ENCODE measurements at regions not wholly inside any gene's neighbourhood (a gene's known extent, or its start where the extent isn't known, plus 50 kb on each side); places are given as distances from the start of the nearest gene placed in this dataset.

DNA sequence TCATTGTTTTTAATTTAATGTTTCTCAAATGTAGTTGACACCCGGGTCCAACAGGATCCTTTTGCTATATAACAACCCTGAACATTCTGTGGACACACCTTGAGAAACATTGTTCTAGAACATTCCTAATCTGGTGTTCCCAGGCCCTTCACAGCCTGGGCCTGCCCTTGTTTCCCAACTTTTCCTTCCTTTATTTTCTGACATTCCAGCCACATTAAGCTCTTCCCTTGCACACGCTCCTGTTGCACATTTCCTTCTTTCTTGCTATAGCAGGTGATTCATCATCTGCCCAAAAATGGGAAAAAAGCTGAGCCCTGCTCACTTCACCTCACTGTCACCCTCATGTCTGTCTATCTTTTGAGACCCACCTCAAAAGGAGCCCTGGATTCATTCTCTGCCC, 67.9 kb upstream of the MARCHF10 start:
- Mint-ChIP-seq H3K27me3 (peaks cover 16% of the 10 kb centered on the region), H3K36me3 (no peaks in the 10 kb centered on the region), H3K4me3 (no peak overlapping the region), H3K27ac (no peak overlapping the region), H3K9me3 (no peaks in the 10 kb centered on the region), H3K4me1 (ENCODE audit: low read depth) (no peaks in the 10 kb centered on the region)
- ChIA-PET POLR2A (no interaction called here), CTCF (interaction anchor here (0.6 kb wide), 1 partner anchor 138 kb away, joined by 4 read pairs; no protein-coding TSS in a partner anchor)
- intact Hi-C loops (cut with micrococcal nuclease) = no loop called here
- DNase-seq = no peak

- Mint-ChIP-seq H3K9me3 (no peaks in the 10 kb centered on the region), H3K4me1 (ENCODE audit: low read depth) (no peaks in the 10 kb centered on the region), H3K27ac (no peak overlapping the region), H3K4me3 (no peak overlapping the region), H3K27me3 (peaks cover 16% of the 10 kb centered on the region), H3K36me3 (no peaks in the 10 kb centered on the region)
- DNase-seq = no peak
- POLR2A ChIA-PET = no interaction called here
- CTCF ChIA-PET = interaction anchor here (0.6 kb wide), 1 partner anchor 137 kb away, joined by 4 read pairs; no protein-coding TSS in a partner anchor
- intact Hi-C loops (cut with micrococcal nuclease) = no loop called here
These were observed 67.2 kb upstream of the MARCHF10 start for GRCh38 chr17:62875296-62875695.

DNA sequence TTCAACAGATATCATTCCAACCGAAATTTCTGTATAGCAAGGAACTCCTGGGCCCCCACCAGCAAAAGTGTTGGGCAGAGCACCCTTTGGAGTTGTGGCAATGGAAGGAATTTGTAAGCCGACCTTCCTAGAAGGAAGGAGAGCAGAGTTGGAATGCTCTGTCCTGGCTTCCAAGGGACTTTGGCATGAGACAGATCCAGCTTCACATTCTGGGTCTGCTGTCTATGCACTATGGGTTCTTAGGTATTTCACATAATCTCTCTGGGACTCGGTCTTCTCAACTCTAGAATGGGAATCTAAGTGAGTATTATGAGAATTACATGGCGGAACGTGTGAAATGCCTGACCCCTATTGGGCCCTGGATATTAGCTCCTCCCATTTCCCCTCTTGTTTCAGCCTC, 63.2 kb upstream of the MARCHF10 start:
- Mint-ChIP-seq H3K4me1 (ENCODE audit: low read depth) (no peaks in the 10 kb centered on the region), H3K9me3 (no peaks in the 10 kb centered on the region), H3K27me3 (peaks cover 11% of the 10 kb centered on the region), H3K27ac (no peak overlapping the region), H3K4me3 (no peak overlapping the region), H3K36me3 (no peaks in the 10 kb centered on the region)
- ChIA-PET POLR2A (no interaction called here), CTCF (no interaction called here)
- no peak for DNase-seq
- intact Hi-C loops (cut with micrococcal nuclease) = no loop called here

DNA sequence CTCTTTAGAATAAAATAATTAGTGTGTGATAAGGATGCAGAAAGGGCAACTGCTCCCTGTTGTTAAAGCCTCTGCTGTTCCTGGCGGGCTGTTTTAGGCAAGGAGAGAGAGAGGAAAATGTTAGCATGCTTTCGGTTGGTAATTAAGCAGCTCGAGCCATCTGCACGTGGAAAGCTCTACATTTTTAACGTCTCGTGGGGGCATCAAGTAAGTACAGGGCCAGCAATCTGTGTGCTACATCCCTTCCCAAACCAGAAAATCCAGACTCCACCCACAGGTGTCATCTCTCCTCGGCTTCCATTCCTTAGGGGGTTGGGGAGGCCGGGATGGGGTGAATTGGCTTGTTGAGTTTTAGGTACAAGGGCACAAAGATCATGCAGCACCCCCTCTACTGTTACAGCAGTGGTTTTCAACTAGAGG, 62.4 kb upstream of the MARCHF10 start:
- Mint-ChIP-seq H3K27me3 (peaks cover 11% of the 10 kb centered on the region), H3K27ac (no peak overlapping the region), H3K9me3 (no peaks in the 10 kb centered on the region), H3K36me3 (no peaks in the 10 kb centered on the region), H3K4me3 (no peak overlapping the region), H3K4me1 (ENCODE audit: low read depth) (no peaks in the 10 kb centered on the region)
- ChIA-PET CTCF (no interaction called here), POLR2A (no interaction called here)
- intact Hi-C loops (cut with micrococcal nuclease) = no loop called here
- DNase-seq = no peak

DNA sequence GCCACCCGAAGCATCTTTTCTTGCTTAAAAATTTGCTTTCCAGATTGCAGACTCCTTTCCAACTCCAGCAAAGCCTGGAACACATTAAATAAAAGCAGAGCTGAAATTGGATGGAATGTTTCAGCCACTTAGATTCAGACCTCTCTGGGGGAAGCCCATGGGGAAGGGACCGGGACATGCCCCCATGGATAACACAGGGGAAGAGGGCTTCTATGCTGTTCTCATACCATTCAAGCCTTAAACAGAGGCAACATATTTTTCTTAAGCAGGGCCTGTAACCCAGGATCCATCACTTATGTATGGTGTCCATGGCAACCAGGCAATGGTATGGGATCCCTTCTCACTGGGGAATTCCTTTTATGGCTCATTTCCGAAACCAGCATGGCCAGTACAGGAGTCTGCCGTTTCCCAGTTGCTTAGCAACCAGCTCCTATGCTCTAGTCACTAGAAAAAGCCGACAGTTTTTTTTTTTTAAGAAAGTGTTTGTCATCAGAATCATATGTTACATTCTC, 62.0 kb upstream of the MARCHF10 start:
- CTCF ChIA-PET = no interaction called here
- Mint-ChIP-seq H3K27me3 (peaks cover 9% of the 10 kb centered on the region), H3K36me3 (no peaks in the 10 kb centered on the region), H3K27ac (no peak overlapping the region), H3K4me3 (no peak overlapping the region), H3K4me1 (ENCODE audit: low read depth) (no peaks in the 10 kb centered on the region), H3K9me3 (no peaks in the 10 kb centered on the region)
- POLR2A ChIA-PET = no interaction called here
- no peak for DNase-seq
- intact Hi-C loops (cut with micrococcal nuclease) = no loop called here

DNA sequence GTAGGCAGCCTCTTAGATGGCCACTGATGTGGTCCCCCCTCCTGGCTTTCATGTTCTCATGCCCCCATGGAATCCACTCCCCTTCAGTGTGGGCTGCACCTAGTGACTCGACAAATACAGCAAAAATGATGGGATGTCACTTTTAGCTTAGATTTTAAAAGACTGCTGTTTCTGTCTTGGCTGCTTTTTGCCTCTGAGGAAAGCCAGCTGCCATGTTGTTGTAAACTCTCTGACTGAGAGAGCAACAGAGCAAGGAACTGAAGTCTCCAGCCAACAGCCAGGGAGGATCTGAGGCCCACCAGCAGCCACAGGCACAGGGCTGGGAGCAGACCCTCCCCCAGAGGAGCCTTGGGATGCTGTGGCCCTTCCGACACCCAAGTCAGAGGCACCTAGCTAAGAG, 60.6 kb upstream of the MARCHF10 start:
- Mint-ChIP-seq H3K27me3 (peaks cover 7% of the 10 kb centered on the region), H3K36me3 (no peaks in the 10 kb centered on the region), H3K4me1 (ENCODE audit: low read depth) (no peaks in the 10 kb centered on the region), H3K9me3 (no peaks in the 10 kb centered on the region), H3K27ac (no peak overlapping the region), H3K4me3 (no peak overlapping the region)
- intact Hi-C loops (cut with micrococcal nuclease) = no loop called here
- no peak for DNase-seq
- CTCF ChIA-PET = no interaction called here
- POLR2A ChIA-PET = no interaction called here

- H3K9me3 Mint-ChIP-seq = no peaks in the 10 kb centered on the region
- intact Hi-C loops (cut with micrococcal nuclease) = no loop called here
- no peak overlapping the region for H3K4me3 Mint-ChIP-seq
- no peaks in the 10 kb centered on the region for H3K36me3 Mint-ChIP-seq
- no peak for DNase-seq
- H3K27me3 Mint-ChIP-seq = peaks cover 7% of the 10 kb centered on the region
- POLR2A ChIA-PET = no interaction called here
- CTCF ChIA-PET = no interaction called here
- H3K27ac Mint-ChIP-seq = no peak overlapping the region
- H3K4me1 Mint-ChIP-seq (ENCODE audit: low read depth) = no peaks in the 10 kb centered on the region
These were observed 59.9 kb upstream of the MARCHF10 start for GRCh38 chr17:62868008-62868407.

DNA sequence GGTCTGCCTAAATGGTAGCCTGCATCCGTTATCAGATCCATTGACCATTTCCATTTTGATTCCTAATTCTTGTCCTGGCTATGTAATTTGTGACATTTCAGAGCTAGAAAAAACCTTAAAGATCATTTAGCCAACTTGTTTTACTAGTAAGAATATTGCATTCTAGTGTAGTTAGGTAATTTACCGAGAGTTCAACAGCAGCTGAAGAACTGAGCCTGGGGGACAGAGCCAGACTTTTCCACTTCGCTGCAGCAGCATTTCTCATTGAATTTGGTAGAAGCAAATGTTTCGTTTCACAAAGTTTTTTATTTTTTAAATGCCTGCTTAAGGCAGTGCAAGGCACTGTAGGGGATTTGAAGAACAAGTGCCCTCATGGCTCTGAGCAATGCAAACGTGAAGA, 59.2 kb upstream of the MARCHF10 start:
- no peaks in the 10 kb centered on the region for H3K36me3 Mint-ChIP-seq

GRCh38 chr17:62866471-62866870, 58.4 kb upstream of the MARCHF10 start:
- Mint-ChIP-seq H3K27ac (no peak overlapping the region), H3K27me3 (peaks cover 7% of the 10 kb centered on the region), H3K4me3 (no peak overlapping the region), H3K4me1 (ENCODE audit: low read depth) (no peaks in the 10 kb centered on the region), H3K36me3 (no peaks in the 10 kb centered on the region), H3K9me3 (no peaks in the 10 kb centered on the region)
- ChIA-PET CTCF (no interaction called here), POLR2A (no interaction called here)
- DNase-seq = no peak
- intact Hi-C loops (cut with micrococcal nuclease) = no loop called here

More for the DNA sequence above, 59.2 kb upstream of the MARCHF10 start:
- H3K4me3 Mint-ChIP-seq = no peak overlapping the region
- ChIA-PET CTCF (no interaction called here), POLR2A (no interaction called here)
- H3K27ac Mint-ChIP-seq = no peak overlapping the region
- H3K4me1 Mint-ChIP-seq (ENCODE audit: low read depth) = no peaks in the 10 kb centered on the region
- H3K27me3 Mint-ChIP-seq = peaks cover 7% of the 10 kb centered on the region
- no peak for DNase-seq
- intact Hi-C loops (cut with micrococcal nuclease) = no loop called here
- H3K9me3 Mint-ChIP-seq = no peaks in the 10 kb centered on the region

- Mint-ChIP-seq H3K27ac (no peak overlapping the region), H3K9me3 (no peaks in the 10 kb centered on the region), H3K36me3 (no peaks in the 10 kb centered on the region), H3K27me3 (peaks cover 7% of the 10 kb centered on the region), H3K4me1 (ENCODE audit: low read depth) (no peaks in the 10 kb centered on the region), H3K4me3 (no peak overlapping the region)
- CTCF ChIA-PET = no interaction called here
- DNase-seq = no peak
- intact Hi-C loops (cut with micrococcal nuclease) = no loop called here
- POLR2A ChIA-PET = no interaction called here
These were observed 57.5 kb upstream of the MARCHF10 start for GRCh38 chr17:62865586-62865985.

DNA sequence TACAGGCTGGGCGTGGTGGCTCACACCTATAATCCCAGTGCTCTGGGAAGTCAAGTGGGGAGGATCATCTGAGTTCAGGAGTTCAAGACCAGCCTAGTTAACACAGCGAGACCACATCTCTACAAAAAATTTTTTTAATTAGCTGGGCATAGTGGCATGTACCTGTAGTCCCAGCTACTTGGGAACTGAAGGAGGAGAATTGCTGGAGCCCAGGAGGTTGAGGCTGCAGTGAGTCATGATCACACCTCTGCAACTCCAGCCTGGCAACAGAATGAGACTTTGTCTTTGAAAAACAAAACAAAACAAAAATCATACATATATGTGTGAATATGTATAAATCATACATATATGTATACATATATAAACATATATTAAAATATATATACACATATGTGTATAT, 54.1 kb upstream of the MARCHF10 start:
- H3K9me3 Mint-ChIP-seq = no peaks in the 10 kb centered on the region

DNA sequence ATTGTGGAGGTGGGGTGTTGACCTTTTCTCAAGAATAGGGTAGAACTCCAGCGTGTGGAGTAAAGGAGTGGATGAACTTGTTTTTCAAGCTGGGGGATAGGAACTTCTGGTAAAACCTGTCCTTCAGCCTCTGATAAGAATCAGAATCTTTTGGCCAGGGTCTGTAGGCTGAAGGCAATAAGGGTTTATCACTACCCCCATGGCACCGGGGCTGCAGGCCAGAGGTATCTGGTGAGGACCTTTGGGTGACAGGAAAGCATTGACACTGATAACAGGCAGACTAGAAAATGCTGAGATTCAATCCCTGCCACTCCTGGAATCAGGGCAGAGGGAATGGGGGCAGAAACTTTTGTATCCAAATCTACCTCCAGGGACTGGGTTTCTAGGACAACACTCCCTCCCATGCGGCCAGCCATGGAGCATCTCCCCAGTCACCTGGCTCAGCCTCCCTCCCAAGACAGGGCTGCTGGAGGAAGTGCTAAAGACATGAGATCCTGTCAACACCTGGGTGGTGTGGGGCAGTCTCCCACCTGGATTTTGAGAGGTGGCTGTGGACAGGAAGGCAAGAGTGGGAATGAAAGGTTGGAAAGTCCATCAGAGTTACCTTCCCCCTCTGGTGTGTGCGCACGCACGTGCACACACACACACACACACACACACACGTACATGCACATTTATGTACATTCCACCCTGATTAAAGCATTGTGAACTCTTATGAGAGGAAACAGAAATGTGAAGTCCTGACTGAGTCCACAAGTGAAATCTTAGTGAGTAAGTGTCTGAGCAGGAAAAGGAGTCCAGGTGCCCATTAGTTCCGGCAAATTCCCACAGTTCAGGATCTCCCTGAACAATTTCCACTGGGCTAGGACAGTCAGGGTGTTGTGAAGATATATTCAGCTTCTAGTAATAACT, 53.1 kb upstream of the MARCHF10 start:
- CTCF ChIA-PET = no interaction called here
- H3K27ac Mint-ChIP-seq = no peak overlapping the region

More for the DNA sequence above, 54.1 kb upstream of the MARCHF10 start:
- no peaks in the 10 kb centered on the region for H3K36me3 Mint-ChIP-seq
- ChIA-PET CTCF (interaction anchor here (0.7 kb wide), 1 partner anchor 176 kb away, joined by 3 read pairs; no protein-coding TSS in a partner anchor), POLR2A (no interaction called here)
- no peak for DNase-seq
- intact Hi-C loops (cut with micrococcal nuclease) = no loop called here
- no peaks in the 10 kb centered on the region for H3K4me1 Mint-ChIP-seq (ENCODE audit: low read depth)
- H3K27ac Mint-ChIP-seq = no peak overlapping the region
- no peak overlapping the region for H3K4me3 Mint-ChIP-seq
- H3K27me3 Mint-ChIP-seq = peaks cover 8% of the 10 kb centered on the region

DNA sequence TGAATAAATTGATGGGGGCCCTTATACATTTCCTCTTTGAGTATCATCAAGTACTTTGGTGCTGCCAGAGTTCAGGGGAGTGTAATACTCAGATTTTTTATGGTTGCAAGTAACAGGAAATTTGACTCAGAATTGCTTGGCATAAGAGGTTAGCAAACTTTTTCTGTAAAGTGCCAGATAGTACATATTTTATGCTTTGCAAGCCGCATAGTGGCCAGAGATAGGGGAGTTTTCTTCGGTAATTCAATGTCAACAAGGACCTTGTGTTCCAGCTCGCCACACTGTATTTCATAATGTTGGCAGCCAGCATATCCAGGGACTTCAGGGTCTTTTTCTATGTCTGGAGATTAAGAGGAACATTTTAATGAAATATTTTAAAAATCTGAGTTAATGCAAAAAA, 51.0 kb upstream of the MARCHF10 start:
- Mint-ChIP-seq H3K36me3 (no peaks in the 10 kb centered on the region), H3K9me3 (no peaks in the 10 kb centered on the region), H3K4me3 (no peak overlapping the region), H3K27ac (no peak overlapping the region), H3K27me3 (peaks cover 1% of the 10 kb centered on the region), H3K4me1 (ENCODE audit: low read depth) (no peaks in the 10 kb centered on the region)
- intact Hi-C loops (cut with micrococcal nuclease) = no loop called here
- ChIA-PET POLR2A (no interaction called here), CTCF (interaction anchor here (0.6 kb wide), 1 partner anchor 319 kb away, joined by 3 read pairs; no protein-coding TSS in a partner anchor)
- DNase-seq = no peak

More for the DNA sequence above, 53.1 kb upstream of the MARCHF10 start:
- no peak for DNase-seq
- Mint-ChIP-seq H3K27me3 (peaks cover 4% of the 10 kb centered on the region), H3K4me1 (ENCODE audit: low read depth) (no peaks in the 10 kb centered on the region), H3K9me3 (no peaks in the 10 kb centered on the region), H3K4me3 (no peak overlapping the region), H3K36me3 (no peaks in the 10 kb centered on the region)
- intact Hi-C loops (cut with micrococcal nuclease) = no loop called here
- POLR2A ChIA-PET = no interaction called here

Measured in activated CD4-positive, alpha-beta memory T cell treated with anti-CD3 and anti-CD28 coated beads for 36 hours (primary cell).